ENCODE measurements at regions not wholly inside any gene's neighbourhood (a gene's known extent, or its start where the extent isn't known, plus 50 kb on each side); places are given as distances from the start of the nearest gene placed in this dataset.

DNA sequence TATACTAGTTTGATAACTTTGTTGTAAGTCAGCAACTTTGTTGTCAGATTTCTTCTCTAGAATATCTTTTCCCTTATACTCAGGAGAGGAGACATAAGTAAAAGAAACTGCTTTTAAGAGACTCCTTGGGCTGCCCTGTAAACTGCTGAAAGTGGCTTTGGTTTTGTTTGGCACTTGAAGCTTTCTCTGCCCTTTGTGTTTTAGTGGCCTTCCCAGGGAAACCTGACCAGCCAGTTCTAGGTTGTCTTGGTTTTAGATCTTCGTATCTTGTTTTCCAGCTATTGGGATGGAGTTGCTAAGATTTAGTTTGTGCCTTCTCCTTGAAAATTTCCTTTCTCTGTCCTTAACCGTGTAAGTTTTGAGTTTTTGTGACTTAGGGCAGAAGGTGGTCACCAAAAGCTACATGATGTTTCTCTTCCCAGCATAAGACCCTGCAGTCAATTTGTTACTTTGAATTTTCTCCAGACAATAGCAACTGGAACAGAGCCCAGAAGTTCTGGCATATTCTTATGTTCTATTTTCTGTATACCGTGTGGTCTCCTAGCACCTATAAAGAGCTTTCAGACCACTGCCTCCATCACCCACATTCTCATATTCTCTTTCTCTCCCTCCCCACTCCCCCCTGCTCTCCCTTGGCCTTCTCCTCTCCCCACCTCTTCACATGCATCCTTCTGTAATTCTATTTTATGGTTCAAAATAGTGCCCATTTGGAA, 81.1 kb downstream of the BOLA3 start:
- FAIRE-seq, result no peak
- DNase-seq (ENCODE audit: low read depth), result no peak
- Histone ChIP-seq H3K27me3 (ENCODE audit: control insufficient read depth, insufficient read depth, low read length) (no peaks in the 10 kb centered on the region), H3K4me3 (ENCODE audit: low read depth, low read length) (no peak overlapping the region), H3K36me3 (ENCODE audit: control insufficient read depth, insufficient read depth, low read length) (peaks cover 3% of the 10 kb centered on the region)
- TF ChIP-seq, protein P1, sequence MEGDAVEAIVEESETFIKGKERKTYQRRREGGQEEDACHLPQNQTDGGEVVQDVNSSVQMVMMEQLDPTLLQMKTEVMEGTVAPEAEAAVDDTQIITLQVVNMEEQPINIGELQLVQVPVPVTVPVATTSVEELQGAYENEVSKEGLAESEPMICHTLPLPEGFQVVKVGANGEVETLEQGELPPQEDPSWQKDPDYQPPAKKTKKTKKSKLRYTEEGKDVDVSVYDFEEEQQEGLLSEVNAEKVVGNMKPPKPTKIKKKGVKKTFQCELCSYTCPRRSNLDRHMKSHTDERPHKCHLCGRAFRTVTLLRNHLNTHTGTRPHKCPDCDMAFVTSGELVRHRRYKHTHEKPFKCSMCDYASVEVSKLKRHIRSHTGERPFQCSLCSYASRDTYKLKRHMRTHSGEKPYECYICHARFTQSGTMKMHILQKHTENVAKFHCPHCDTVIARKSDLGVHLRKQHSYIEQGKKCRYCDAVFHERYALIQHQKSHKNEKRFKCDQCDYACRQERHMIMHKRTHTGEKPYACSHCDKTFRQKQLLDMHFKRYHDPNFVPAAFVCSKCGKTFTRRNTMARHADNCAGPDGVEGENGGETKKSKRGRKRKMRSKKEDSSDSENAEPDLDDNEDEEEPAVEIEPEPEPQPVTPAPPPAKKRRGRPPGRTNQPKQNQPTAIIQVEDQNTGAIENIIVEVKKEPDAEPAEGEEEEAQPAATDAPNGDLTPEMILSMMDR (IDR thresholded peaks at IDR 0.05; ENCODE audit: insufficient read depth, low read length, severe bottlenecking), result no peak

DNA sequence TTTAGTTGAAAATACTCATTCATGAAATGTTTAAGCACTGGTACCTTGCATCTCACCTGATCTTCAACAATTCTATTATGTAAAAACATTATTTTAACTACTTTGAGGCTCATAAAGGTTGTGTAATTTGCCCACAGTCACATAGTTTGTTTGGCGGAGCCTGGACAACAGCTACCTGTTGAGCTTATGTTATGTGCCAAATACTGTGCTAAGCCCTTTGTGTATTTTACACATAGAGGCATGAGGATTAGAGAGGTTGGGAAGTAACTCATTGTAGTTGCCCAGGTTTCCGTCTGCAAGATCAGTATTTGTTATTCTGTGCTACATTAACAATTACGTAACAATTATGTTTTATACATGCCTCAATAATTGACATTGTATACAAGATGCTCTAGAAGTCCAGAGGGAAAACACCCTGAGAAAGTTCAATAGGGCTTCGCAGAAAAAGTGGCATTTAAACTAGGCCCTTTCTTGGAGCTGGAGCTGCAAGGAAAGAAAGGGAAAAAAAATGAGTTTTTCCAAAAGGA, 80.4 kb downstream of the BOLA3 start:
- no peak for FAIRE-seq
- TF ChIP-seq, protein P1 (IDR thresholded peaks at IDR 0.05; ENCODE audit: insufficient read depth, low read length, severe bottlenecking), result no peak
- DNase-seq (ENCODE audit: low read depth), result no peak

DNA sequence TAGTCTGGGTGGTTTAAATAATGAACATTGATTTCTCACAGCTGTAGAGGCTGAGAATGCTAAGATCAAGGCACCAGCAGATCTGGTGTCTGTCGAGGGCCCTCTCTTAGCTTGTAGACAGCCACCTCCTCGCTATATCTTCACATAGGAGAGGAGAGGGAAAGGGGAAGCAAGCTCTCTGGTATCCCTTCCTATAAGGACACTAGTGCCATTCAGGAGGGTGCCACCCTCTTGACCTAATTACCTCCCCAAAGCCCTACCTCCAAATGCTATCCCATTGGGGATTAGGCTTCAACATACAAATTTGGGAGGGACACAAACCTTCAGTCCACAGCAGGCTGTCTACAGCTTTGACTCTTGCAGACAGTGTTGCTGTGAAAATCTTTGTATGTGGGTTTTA, 76.7 kb downstream of the BOLA3 start:
- Histone ChIP-seq H3K27me3 (ENCODE audit: control insufficient read depth, insufficient read depth, low read length) (no peaks in the 10 kb centered on the region), H3K36me3 (ENCODE audit: control insufficient read depth, insufficient read depth, low read length) (peaks cover 3% of the 10 kb centered on the region), H3K4me3 (ENCODE audit: low read depth, low read length) (no peak overlapping the region)
- DNase-seq (ENCODE audit: low read depth), result no peak
- TF ChIP-seq, protein P1 (IDR thresholded peaks at IDR 0.05; ENCODE audit: insufficient read depth, low read length, severe bottlenecking), result no peak
- FAIRE-seq, result no peak

More for the DNA sequence above, 80.4 kb downstream of the BOLA3 start:
- Histone ChIP-seq H3K27me3 (ENCODE audit: control insufficient read depth, insufficient read depth, low read length) (no peaks in the 10 kb centered on the region), H3K4me3 (ENCODE audit: low read depth, low read length) (no peak overlapping the region), H3K36me3 (ENCODE audit: control insufficient read depth, insufficient read depth, low read length) (peaks cover 3% of the 10 kb centered on the region)

DNA sequence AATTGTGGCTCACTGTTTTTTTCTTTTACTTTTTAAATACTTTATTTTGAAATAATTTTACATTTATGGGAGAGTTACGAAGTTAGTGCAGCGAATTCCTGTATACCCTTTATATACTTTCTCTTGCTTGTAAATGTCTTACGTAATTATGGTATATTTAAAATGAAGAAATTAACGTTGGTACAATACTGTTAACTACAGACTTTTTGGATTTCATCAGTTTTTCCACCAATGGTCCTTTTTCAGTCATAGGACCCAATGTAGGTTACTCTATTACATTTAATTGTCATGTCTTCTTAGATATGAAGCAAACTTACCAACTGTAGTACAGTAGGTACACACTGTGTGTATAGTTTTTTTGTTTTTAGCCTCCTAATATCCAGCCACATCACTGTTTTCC, 76.3 kb downstream of the BOLA3 start:
- TF ChIP-seq, protein P1 (IDR thresholded peaks at IDR 0.05; ENCODE audit: insufficient read depth, low read length, severe bottlenecking), result no peak
- Histone ChIP-seq H3K36me3 (ENCODE audit: control insufficient read depth, insufficient read depth, low read length) (peaks cover 3% of the 10 kb centered on the region), H3K4me3 (ENCODE audit: low read depth, low read length) (no peak overlapping the region), H3K27me3 (ENCODE audit: control insufficient read depth, insufficient read depth, low read length) (no peaks in the 10 kb centered on the region)
- FAIRE-seq (no peak), DNase-seq (ENCODE audit: low read depth) (no peak)

DNA sequence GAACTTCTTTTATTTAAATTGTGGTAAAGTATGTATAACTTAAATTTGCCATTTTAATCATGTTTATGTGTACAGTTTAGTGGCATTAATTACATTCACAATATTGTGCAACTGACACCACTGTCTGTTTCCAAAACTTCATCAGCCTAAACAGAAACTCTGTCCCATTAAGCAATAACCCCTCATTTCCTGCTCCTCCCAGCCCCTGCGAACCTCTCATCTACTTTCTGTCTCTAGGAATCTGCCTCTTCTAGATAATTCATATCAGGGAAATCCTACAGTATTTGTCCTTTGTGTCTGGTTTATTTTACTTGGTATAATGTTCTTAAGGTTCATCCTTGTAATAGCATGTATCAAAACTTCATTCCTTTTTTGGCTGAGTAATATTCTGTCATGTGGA, 75.1 kb downstream of the BOLA3 start:
- Histone ChIP-seq H3K36me3 (ENCODE audit: control insufficient read depth, insufficient read depth, low read length) (peaks cover 4% of the 10 kb centered on the region), H3K27me3 (ENCODE audit: control insufficient read depth, insufficient read depth, low read length) (no peaks in the 10 kb centered on the region), H3K4me3 (ENCODE audit: low read depth, low read length) (no peak overlapping the region)
- TF ChIP-seq, protein P1 (IDR thresholded peaks at IDR 0.05; ENCODE audit: insufficient read depth, low read length, severe bottlenecking), result no peak
- DNase-seq (ENCODE audit: low read depth), result no peak
- no peak for FAIRE-seq

DNA sequence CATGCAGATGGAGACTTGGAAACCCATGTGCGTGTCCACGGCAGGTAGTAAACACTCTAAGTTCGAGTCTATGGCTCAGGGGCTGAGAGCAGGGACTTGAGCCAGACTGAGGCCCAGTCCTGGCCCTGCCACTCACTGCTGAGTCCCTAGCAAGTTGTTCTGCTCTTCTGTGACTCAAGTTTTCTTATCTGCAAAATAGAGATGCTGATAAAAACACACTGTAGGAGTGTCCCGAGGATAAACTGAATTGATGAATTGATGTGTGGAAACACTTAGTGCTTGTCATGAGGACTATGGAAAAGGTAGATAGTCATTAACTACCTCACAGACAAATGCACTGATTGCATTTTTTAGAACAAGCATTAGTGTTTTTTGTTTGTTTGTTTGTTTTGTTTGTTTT, 73.2 kb downstream of the BOLA3 start:
- Histone ChIP-seq H3K27me3 (ENCODE audit: control insufficient read depth, insufficient read depth, low read length) (no peaks in the 10 kb centered on the region), H3K4me3 (ENCODE audit: low read depth, low read length) (no peak overlapping the region), H3K36me3 (ENCODE audit: control insufficient read depth, insufficient read depth, low read length) (peaks cover 6% of the 10 kb centered on the region)
- FAIRE-seq (no peak), DNase-seq (ENCODE audit: low read depth) (no peak)
- TF ChIP-seq, protein P1 (IDR thresholded peaks at IDR 0.05; ENCODE audit: insufficient read depth, low read length, severe bottlenecking), result no peak

Data from bronchial epithelial cell (primary cell).